Panc1 (cell line): ENCODE measurements at regions not wholly inside any gene's neighbourhood (a gene's known extent, or its start where the extent isn't known, plus 50 kb on each side); places are given as distances from the start of the nearest gene placed in this dataset.

ENCODE experiments used
- CTCF ChIP-seq: fragments of 450-650 bp; IDR thresholded peaks from 2 replicates; pipeline ENCODE4 v1.5.1; 2017; ENCODE audit warnings: mild to moderate bottlenecking
- POLR2AphosphoS5 ChIP-seq: IDR thresholded peaks from 2 replicates; pipeline ENCODE4 v1.6.1; 2012; ENCODE audit warnings: mild to moderate bottlenecking, low read depth, low read length, moderate library complexity
- REST ChIP-seq, 2 experiments: IDR thresholded peaks; 2 replicates each; pipeline ENCODE4 v1.6.1; 2011 to 2012; ENCODE audit warnings: low read depth in 2 of 2, control low read depth in 1 of 2, low read length in 1 of 2, mild to moderate bottlenecking in 1 of 2, moderate library complexity in 1 of 2; ENCODE audit not compliant: insufficient read depth in 1 of 2
- SIN3A ChIP-seq: IDR thresholded peaks from 2 replicates; pipeline ENCODE4 v1.6.1; 2012; ENCODE audit warnings: low read depth, mild to moderate bottlenecking, low read length, moderate library complexity, borderline replicate concordance; ENCODE audit not compliant: insufficient read depth
- TCF7L2 ChIP-seq: IDR thresholded peaks from 2 replicates; pipeline ENCODE4 v1.6.1; 2011; ENCODE audit warnings: mild to moderate bottlenecking, low read depth, low read length, inconsistent platforms

DNA sequence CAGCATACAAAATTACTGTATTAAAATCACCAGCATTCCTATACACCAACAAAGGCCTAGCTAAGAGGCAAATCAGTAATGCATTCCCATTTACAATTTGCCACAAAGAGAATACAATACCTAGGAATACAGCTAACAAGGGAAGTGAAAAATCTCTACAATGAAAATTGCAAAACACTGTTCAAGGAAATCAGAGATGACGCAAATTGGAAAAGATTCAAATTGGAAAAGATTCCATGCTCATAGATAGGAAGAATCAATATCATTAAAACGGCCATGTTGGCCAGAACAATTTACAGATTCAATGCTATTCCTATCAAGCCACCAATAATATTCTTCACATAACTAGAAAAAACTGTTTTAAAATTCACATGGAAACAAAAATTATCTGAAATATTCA is 123.0 kb upstream of the ANO5 start:
- TF ChIP-seq CTCF: no peak
- TF ChIP-seq POLR2AphosphoS5: no peak
- no peak for TF ChIP-seq TCF7L2
- no peak for TF ChIP-seq REST (IDR thresholded peaks at IDR 0.05; ENCODE audit: insufficient read depth in 1 of 2, low read depth in 2 of 2, low read length in 1 of 2)
- no peak for TF ChIP-seq SIN3A
